GM23248 (cell line): ENCODE measurements at regions not wholly inside any gene's neighbourhood (a gene's known extent, or its start where the extent isn't known, plus 50 kb on each side); places are given as distances from the start of the nearest gene placed in this dataset.

Source experiments
- EZH2 ChIP-seq: fragments of 200-600 bp; sonication (generic); IDR thresholded peaks from 2 replicates; pipeline ENCODE4 v1.6.1; 2018; ENCODE audit warnings: antibody characterized with exemption, mild to moderate bottlenecking; ENCODE audit not compliant: insufficient read depth, poor library complexity, severe bottlenecking
- EZH2phosphoT487 ChIP-seq: fragments of 200-600 bp; sonication (generic); IDR thresholded peaks from 2 replicates; pipeline ENCODE4 v1.6.1; 2018; ENCODE audit warnings: antibody characterized with exemption, moderate library complexity, mild to moderate bottlenecking, low read depth; ENCODE audit not compliant: insufficient read depth

- TF ChIP-seq EZH2phosphoT487 (no peak), EZH2 (no peak)
Measured at GRCh38 chr1:178580096-178580495, 67.2 kb downstream of the TEX35 start.
